ENCODE measurements at regions not wholly inside any gene's neighbourhood (a gene's known extent, or its start where the extent isn't known, plus 50 kb on each side); places are given as distances from the start of the nearest gene placed in this dataset.

DNA sequence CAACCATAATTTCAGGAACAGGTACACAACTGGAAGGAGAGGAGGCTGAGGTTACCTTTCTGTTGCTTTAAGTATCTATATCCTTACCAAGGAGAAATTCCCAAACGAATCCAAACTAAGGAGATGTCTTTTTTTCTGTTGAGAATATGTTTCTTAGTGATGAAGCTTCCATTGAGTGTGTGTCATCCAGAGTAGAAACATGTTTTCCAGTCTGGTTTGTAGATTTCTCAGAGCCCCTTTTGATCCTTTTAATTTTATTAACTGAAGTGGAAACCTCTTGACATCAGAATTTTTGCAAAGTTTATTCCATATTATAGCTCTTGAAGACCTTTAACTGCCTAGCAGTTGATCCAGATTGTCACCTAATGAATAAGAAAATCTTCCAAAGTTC, 207.1 kb upstream of the FERD3L start:
- TF ChIP-seq POLR2AphosphoS5 (IDR thresholded peaks at IDR 0.05) (no peak), CTCF (IDR thresholded peaks at IDR 0.05 in 8 of 11, conservative IDR thresholded peaks at IDR 0.05 in 3 of 11) (no peak), POLR2A (IDR thresholded peaks at IDR 0.05) (no peak)
